Lower leg skin (tissue), 3 donors: ENCODE measurements at regions not wholly inside any gene's neighbourhood (a gene's known extent, or its start where the extent isn't known, plus 50 kb on each side); places are given as distances from the start of the nearest gene placed in this dataset.

ENCODE experiments used
- CTCF ChIP-seq, 3 donors: fragments of 450-650 bp; IDR thresholded peaks; one replicate each; pipeline ENCODE4 v1.5.1; 2016; ENCODE audit warnings: antibody characterized with exemption in 3 of 3, mild to moderate bottlenecking in 3 of 3, moderate library complexity in 2 of 3
- POLR2A ChIP-seq, 2 donors: fragments of 450-650 bp; IDR thresholded peaks; one replicate each; pipeline ENCODE4 v1.6.1; 2016 to 2017; ENCODE audit warnings: antibody characterized with exemption in 2 of 2, mild to moderate bottlenecking in 1 of 2, moderate library complexity in 1 of 2

- TF ChIP-seq POLR2A (IDR thresholded peaks at IDR 0.05) (no peak), CTCF (IDR thresholded peaks at IDR 0.05) (no peak)
Observed at GRCh38 chr7:10475940-10476641, 497.6 kb upstream of the PHF14 start.
